Mammary epithelial cell (primary cell): ENCODE measurements at regions not wholly inside any gene's neighbourhood (a gene's known extent, or its start where the extent isn't known, plus 50 kb on each side); places are given as distances from the start of the nearest gene placed in this dataset.

Experiments used
- CTCF ChIP-seq, 2 donors: IDR thresholded peaks in 1 of 2; conservative IDR thresholded peaks in 1 of 2; 2 replicates each; pipeline ENCODE4 v1.5.1; 2011 to 2012; ENCODE audit warnings: inconsistent platforms in 2 of 2, low read length in 2 of 2, mild to moderate bottlenecking in 2 of 2, control low read depth in 1 of 2, low read depth in 1 of 2; ENCODE audit not compliant: insufficient read depth in 1 of 2; ENCODE audit errors: extremely low read depth in 1 of 2
- EZH2 ChIP-seq: IDR thresholded peaks from 2 replicates; pipeline ENCODE4 v1.6.1; 2012; ENCODE audit warnings: low read length, inconsistent platforms, borderline replicate concordance

GRCh38 chr6:72495441-72495840 lies 126.4 kb upstream of the KCNQ5 start:
- TF ChIP-seq CTCF (conservative IDR thresholded peaks at IDR 0.05 in 1 of 2, IDR thresholded peaks at IDR 0.05 in 1 of 2; ENCODE audit: extremely low read depth in 1 of 2, insufficient read depth in 1 of 2, low read depth in 1 of 2, low read length in 2 of 2): no peak
- no peak for TF ChIP-seq EZH2
